HG03342 (cell line): ENCODE measurements at regions not wholly inside any gene's neighbourhood (a gene's known extent, or its start where the extent isn't known, plus 50 kb on each side); places are given as distances from the start of the nearest gene placed in this dataset.

ENCODE experiments used
- ATAC-seq: cut with Tn5 transposase; IDR thresholded peaks from one replicate; pipeline ENCODE4 v1.9.1; 2021; ENCODE audit warnings: mild to moderate bottlenecking, moderate library complexity; ENCODE audit not compliant: unreplicated experiment

GRCh38 chr15:91471468-91471867, 371.4 kb downstream of the SV2B start:
- no peak for ATAC-seq

GRCh38 chr15:91472316-91472756, 372.3 kb downstream of the SV2B start:
- ATAC-seq, result no peak

- ATAC-seq, result no peak
Observed at GRCh38 chr15:91473894-91474545, 374.0 kb downstream of the SV2B start.

- ATAC-seq, result no peak
Observed at GRCh38 chr15:91476861-91477260, 376.6 kb upstream of the SLCO3A1 start.

- ATAC-seq, result no peak
Observed at GRCh38 chr15:91478717-91479191, 374.8 kb upstream of the SLCO3A1 start.

- ATAC-seq, result no peak
Observed at GRCh38 chr15:91480426-91480825, 373.1 kb upstream of the SLCO3A1 start.

- ATAC-seq, result no peak
Observed at GRCh38 chr15:91482799-91483198, 370.7 kb upstream of the SLCO3A1 start.

GRCh38 chr15:91484141-91484540, 369.4 kb upstream of the SLCO3A1 start:
- ATAC-seq, result no peak

GRCh38 chr15:91488452-91488851, 365.1 kb upstream of the SLCO3A1 start:
- no peak for ATAC-seq

- ATAC-seq, result no peak
Observed at GRCh38 chr15:91490211-91490610, 363.3 kb upstream of the SLCO3A1 start.

GRCh38 chr15:91491101-91491950, 362.2 kb upstream of the SLCO3A1 start:
- ATAC-seq, result no peak

- no peak for ATAC-seq
Observed at GRCh38 chr15:91496754-91497691, 356.5 kb upstream of the SLCO3A1 start.

GRCh38 chr15:91498046-91498748, 355.3 kb upstream of the SLCO3A1 start:
- no peak for ATAC-seq

GRCh38 chr15:91498749-91499062, 354.8 kb upstream of the SLCO3A1 start:
- ATAC-seq, result no peak

- ATAC-seq, result no peak
Observed at GRCh38 chr15:91499774-91500383, 353.6 kb upstream of the SLCO3A1 start.

GRCh38 chr15:91508633-91509032, 344.9 kb upstream of the SLCO3A1 start:
- no peak for ATAC-seq

GRCh38 chr15:91514147-91514546, 339.4 kb upstream of the SLCO3A1 start:
- ATAC-seq, result no peak

GRCh38 chr15:91515188-91515754, 338.2 kb upstream of the SLCO3A1 start:
- no peak for ATAC-seq

- no peak for ATAC-seq
Observed at GRCh38 chr15:91516866-91517265, 336.6 kb upstream of the SLCO3A1 start.
